Stimulated activated CD8-positive, alpha-beta memory T cell treated with anti-CD3 and anti-CD28 coated beads, Interleukin-7, amount 100 ng/mL, for 1 hour (primary cell): ENCODE measurements at regions not wholly inside any gene's neighbourhood (a gene's known extent, or its start where the extent isn't known, plus 50 kb on each side); places are given as distances from the start of the nearest gene placed in this dataset.

ENCODE experiments used
- DNase-seq, 2 donors: peaks; one replicate each; pipeline ENCODE4 v3.0.0-alpha.2; 2020; ENCODE audit warnings: low read depth in 2 of 2

GRCh38 chr14:95466506-95466905, 49.9 kb downstream of the SYNE3 start:
- no peak for DNase-seq

GRCh38 chr14:95465936-95466335, 50.5 kb downstream of the SYNE3 start:
- DNase-seq, result no peak

- DNase-seq, result no peak
These were observed 51.1 kb downstream of the SYNE3 start for GRCh38 chr14:95465358-95465757.

- no peak for DNase-seq
These were observed 51.9 kb downstream of the SYNE3 start for GRCh38 chr14:95464514-95464913.

GRCh38 chr14:95464103-95464502, 52.3 kb downstream of the SYNE3 start:
- DNase-seq, result no peak

- DNase-seq, result peak in 1 of 2 donors; percentile 3
These were observed 53.1 kb downstream of the SYNE3 start for GRCh38 chr14:95463171-95463901.

GRCh38 chr14:95462491-95462890, 54.0 kb downstream of the SYNE3 start:
- no peak for DNase-seq

GRCh38 chr14:95460647-95461478, 55.6 kb downstream of the SYNE3 start:
- no peak for DNase-seq

GRCh38 chr14:95458906-95459305, 57.5 kb downstream of the SYNE3 start:
- DNase-seq, result no peak

GRCh38 chr14:95458459-95458858, 58.0 kb downstream of the SYNE3 start:
- DNase-seq, result no peak

GRCh38 chr14:95456281-95456680, 60.2 kb downstream of the SYNE3 start:
- DNase-seq, result no peak

GRCh38 chr14:95455246-95455645, 61.2 kb downstream of the SYNE3 start:
- no peak for DNase-seq

GRCh38 chr14:95453713-95453980, 62.8 kb downstream of the SYNE3 start:
- no peak for DNase-seq

- DNase-seq, result no peak
These were observed 63.3 kb downstream of the SYNE3 start for GRCh38 chr14:95452893-95453712.

GRCh38 chr14:95452176-95452892, 64.1 kb downstream of the SYNE3 start:
- DNase-seq, result no peak

- no peak for DNase-seq
These were observed 67.3 kb downstream of the SYNE3 start for GRCh38 chr14:95449131-95449530.

- DNase-seq, result no peak
These were observed 70.0 kb downstream of the SYNE3 start for GRCh38 chr14:95446470-95446869.

GRCh38 chr14:95445676-95446075, 70.8 kb downstream of the SYNE3 start:
- DNase-seq, result no peak

- DNase-seq, result no peak
These were observed 71.3 kb downstream of the SYNE3 start for GRCh38 chr14:95445161-95445560.

- DNase-seq, result no peak
These were observed 72.0 kb downstream of the SYNE3 start for GRCh38 chr14:95444132-95445129.

GRCh38 chr14:95442633-95443021, 73.8 kb downstream of the SYNE3 start:
- peak; percentile 55 to 61 for DNase-seq
